ENCODE measurements at regions not wholly inside any gene's neighbourhood (a gene's known extent, or its start where the extent isn't known, plus 50 kb on each side); places are given as distances from the start of the nearest gene placed in this dataset.

- no peak for DNase-seq (ENCODE audit: low read depth in 2 of 2)
These were observed 2084.5 kb downstream of the MRPL39 start for GRCh38 chr21:23522751-23523150.

DNA sequence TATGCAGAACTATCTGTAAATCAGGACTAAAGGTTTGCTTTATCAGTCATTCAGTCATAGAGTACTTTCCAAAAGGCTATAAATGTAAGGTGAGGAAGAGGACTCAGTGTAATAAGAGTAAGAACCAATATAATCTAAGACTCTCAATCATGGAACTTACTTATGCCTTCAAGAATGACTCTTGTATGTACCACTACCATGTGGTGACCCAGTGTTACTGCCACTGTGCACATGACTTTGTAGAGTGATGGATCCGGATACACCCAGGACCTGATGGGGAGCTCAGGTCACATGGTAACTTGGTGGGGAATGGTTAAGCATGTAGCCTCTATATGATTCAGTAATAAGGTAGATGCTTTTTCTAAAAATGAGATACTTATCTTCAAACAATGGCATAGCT is 2099.8 kb downstream of the MRPL39 start:
- DNase-seq (ENCODE audit: low read depth in 2 of 2), result no peak

DNA sequence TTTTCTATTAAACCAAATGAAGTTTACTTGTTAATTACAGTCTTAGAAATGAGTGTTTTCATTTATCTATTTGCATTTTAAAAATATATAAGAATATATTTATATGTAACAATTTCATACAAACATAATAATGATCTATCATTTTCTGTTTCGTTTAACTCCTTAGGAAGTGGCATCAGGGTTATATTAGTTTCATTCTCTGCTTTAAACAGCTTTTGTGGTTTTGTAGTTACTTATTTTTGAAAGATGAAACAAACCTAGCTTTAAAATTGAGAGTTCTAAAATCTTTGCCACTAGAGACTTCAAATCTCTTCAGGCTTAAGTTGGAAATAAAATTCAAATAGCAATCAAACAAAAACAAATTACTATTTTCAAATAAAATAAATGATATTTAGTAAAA is 2110.6 kb downstream of the MRPL39 start:
- no peak for DNase-seq (ENCODE audit: low read depth in 2 of 2)

DNA sequence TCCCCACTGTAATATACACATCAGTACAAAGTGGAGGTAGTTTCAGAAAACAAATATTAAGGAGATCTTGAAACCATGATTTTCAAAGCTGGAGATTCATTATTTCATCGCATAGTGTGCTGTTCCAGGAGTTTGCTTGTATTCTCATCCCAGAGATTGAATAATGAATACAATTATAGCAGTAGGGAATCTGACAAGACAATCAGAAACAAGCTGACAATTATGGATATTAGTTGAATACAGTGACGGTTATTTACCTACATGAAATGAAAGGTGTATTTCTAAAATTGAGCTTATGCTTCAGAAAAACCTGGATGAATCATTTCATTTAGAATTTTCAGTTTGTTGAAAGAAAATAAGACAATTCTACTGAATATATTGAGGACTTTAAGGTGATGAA is 2119.0 kb downstream of the MRPL39 start:
- no peak for DNase-seq (ENCODE audit: low read depth in 2 of 2)

DNA sequence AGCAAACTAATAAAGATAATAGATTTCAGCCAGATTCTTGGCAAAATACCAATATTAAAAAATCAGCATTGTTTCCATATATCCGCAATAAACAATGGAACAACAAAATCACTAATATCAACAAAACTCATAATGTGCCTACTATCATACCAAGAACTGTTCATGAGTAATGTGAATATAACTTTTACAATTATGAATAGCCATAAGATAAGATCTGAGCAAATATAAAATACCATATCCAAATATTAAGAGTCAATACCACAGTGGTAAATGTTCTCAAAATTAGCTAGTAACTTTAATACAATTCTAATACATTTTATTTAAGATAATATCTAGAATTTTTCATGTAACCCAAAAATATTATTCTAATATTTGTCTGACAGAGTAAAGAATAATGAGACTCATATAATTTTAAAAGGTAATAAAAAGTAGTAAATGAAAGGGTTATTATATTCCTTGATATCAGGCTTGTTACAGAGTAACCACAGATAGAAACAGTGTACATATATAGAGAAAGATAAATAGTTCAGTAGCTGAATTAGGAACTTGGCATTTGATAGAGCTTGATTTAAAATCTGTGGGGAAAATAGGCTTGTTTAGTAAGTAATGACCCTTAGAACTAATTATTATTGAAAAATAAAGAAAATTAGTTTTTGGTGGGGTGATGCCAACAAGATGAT is 2126.6 kb downstream of the MRPL39 start:
- no peak for DNase-seq (ENCODE audit: low read depth in 2 of 2)

DNA sequence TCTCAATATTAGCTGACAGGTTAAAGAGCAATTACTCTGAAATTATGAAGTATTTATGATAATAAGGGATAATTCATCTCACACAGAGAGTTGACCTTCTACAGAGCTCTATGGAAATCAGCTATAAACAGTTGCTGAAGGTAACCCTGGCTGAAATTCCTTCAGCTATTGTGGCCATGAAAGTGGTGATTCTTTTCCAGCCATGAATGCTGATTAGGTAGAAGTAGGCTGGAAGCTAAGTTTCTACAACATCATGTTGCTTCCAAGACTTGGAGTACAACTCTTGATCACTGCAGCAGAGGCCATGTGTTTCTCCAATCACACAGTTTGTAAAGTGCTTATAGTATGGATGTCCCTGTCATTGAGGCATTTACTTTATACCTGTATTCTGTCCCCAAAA is 2128.9 kb downstream of the MRPL39 start:
- no peak for DNase-seq (ENCODE audit: low read depth in 2 of 2)

- no peak for DNase-seq (ENCODE audit: low read depth in 2 of 2)
These were observed 2131.7 kb downstream of the MRPL39 start for GRCh38 chr21:23475281-23476219.

GRCh38 chr21:23471877-23472276 is 2135.4 kb downstream of the MRPL39 start:
- DNase-seq (ENCODE audit: low read depth in 2 of 2), result no peak

- DNase-seq (ENCODE audit: low read depth in 2 of 2), result no peak
These were observed 2143.9 kb downstream of the MRPL39 start for GRCh38 chr21:23463365-23463764.

DNA sequence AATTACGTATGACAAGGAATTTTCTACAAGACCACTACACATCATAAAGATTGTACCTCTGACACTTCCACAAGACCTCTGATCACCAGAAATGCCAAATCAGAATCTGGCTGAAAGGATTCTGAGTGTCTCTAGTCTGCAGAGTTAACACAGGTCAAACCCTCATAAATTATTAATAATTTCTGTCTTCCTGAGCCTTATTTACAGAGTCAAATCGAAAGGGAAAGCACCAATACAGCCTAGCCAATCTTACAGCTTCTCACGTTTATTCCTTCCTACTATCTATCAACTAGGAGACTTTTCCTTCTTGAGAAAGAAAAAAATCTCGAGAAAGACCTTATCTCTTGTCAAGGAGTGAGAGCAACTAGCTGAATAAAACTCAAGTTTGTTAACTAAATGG is 2151.6 kb downstream of the MRPL39 start:
- no peak for DNase-seq (ENCODE audit: low read depth in 2 of 2)

- DNase-seq (ENCODE audit: low read depth in 2 of 2), result no peak
These were observed 2154.7 kb downstream of the MRPL39 start for GRCh38 chr21:23452384-23453083.

DNA sequence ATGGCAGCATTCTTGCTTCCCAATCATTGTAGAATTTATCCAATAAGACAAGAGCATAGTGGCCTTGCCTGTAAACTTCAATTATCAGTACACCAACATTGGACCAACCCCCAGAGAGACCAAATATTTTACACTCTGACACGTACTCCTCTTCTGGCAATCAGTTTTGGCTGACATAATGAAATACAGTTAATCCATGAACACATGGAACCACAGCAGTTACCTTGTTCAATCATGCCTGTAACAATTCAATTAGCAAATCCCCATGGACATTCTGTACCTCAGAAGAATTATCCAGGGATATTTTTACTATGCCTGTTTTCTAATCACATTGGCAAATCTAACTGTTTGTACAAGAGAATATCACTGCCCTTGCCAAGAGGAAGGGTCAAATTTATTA is 2162.0 kb downstream of the MRPL39 start:
- DNase-seq (ENCODE audit: low read depth in 2 of 2), result no peak

- no peak for DNase-seq (ENCODE audit: low read depth in 2 of 2)
These were observed 2169.2 kb downstream of the MRPL39 start for GRCh38 chr21:23438081-23438480.

DNA sequence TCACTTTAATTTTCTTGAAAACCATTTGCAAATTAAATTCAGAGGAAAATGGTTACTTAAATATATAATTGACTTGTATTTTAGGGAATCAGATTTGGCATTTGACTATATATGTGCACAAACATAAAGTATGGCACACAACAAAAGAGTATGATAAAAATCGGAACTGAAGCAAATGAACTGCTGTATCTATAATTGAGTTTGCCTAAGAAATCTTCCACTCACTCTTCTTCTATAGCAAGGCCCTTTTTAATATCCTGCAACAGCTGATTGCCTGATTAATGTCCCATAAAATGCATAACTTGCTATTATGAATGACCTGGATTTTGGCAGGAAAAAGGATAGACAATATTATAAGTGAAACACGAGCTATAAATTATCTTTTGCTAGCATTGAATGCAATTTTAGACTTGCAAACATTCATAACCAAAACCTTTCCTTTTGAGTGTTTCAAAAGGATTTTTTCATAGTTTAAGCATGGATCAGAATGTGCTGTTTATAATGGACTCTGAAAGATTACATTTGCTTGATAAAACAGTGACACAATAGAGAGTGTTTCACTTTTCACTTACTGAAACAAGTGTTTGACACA is 2204.3 kb downstream of the MRPL39 start:
- DNase-seq (ENCODE audit: low read depth in 2 of 2), result no peak

- no peak for DNase-seq (ENCODE audit: low read depth in 2 of 2)
These were observed 2206.0 kb downstream of the MRPL39 start for GRCh38 chr21:23401278-23401677.

GRCh38 chr21:23398726-23399125 is 2208.6 kb downstream of the MRPL39 start:
- DNase-seq (ENCODE audit: low read depth in 2 of 2), result no peak

- DNase-seq (ENCODE audit: low read depth in 2 of 2), result no peak
These were observed 2212.8 kb downstream of the MRPL39 start for GRCh38 chr21:23394458-23394857.

- DNase-seq (ENCODE audit: low read depth in 2 of 2), result no peak
These were observed 2222.6 kb downstream of the MRPL39 start for GRCh38 chr21:23384679-23385078.

GRCh38 chr21:23374155-23374554 is 2233.1 kb downstream of the MRPL39 start:
- DNase-seq (ENCODE audit: low read depth in 2 of 2), result no peak

DNA sequence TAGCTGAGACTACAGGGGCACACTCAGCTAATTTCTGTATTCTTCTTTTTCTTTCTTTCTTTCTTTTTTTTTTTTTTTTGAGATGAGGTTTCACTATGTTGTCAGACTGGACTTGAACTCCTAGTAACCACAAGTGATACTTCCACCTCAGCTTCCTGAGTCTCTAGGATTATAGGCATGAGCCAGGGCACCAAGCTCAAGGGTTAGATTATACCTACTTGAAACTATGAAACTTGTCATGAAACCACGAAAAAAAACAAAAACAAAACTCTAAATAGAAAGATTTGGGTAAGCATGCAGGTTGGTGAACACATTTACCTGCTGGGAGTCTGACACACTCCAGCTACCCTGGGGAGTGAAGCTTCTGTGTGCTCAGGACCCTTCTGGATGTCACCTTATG is 2250.4 kb downstream of the MRPL39 start:
- no peak for DNase-seq (ENCODE audit: low read depth in 2 of 2)

DNA sequence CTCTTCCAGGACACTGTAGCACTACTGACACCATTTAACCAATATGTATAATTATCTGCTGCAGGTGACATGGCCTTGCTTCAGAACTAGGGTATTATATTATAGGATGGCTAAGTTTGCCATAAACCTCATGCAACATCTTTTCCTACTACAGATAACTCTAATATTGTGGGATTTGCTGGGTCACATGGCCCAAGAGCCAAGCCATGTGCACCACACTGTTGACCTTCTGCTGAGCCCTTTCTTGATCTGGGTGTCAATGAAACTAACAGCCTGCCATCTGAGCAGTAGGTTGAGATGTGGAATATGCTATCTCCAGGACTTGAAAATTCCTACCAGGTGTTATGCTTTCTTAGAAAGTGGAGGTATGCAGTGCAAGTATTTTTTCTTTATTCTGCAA is 2291.1 kb downstream of the MRPL39 start:
- DNase-seq (ENCODE audit: low read depth in 2 of 2), result no peak

GRCh38 chr21:23308741-23309140 is 2298.5 kb downstream of the MRPL39 start:
- DNase-seq (ENCODE audit: low read depth in 2 of 2), result no peak
